Neural progenitor cell (in vitro differentiated cells): ENCODE measurements at regions not wholly inside any gene's neighbourhood (a gene's known extent, or its start where the extent isn't known, plus 50 kb on each side); places are given as distances from the start of the nearest gene placed in this dataset.

Experiments
- CTCF ChIP-seq: fragments of 200-600 bp; sonication (generic); IDR thresholded peaks from 2 replicates; pipeline ENCODE4 v1.5.1; 2017; ENCODE audit warnings: antibody characterized with exemption, mild to moderate bottlenecking
- EZH2 ChIP-seq: fragments of 200-600 bp; sonication (generic); IDR thresholded peaks from 2 replicates; pipeline ENCODE4 v1.6.1; 2017; ENCODE audit warnings: antibody characterized with exemption, mild to moderate bottlenecking, moderate library complexity
- EZH2phosphoT487 ChIP-seq: fragments of 200-600 bp; sonication (generic); IDR thresholded peaks from 2 replicates; pipeline ENCODE4 v1.6.1; 2017; ENCODE audit warnings: antibody characterized with exemption

GRCh38 chr4:184949020-184949419 lies 69.3 kb upstream of the HELT start:
- TF ChIP-seq CTCF (no peak), EZH2phosphoT487 (no peak), EZH2 (no peak)
